ENCODE measurements at regions not wholly inside any gene's neighbourhood (a gene's known extent, or its start where the extent isn't known, plus 50 kb on each side); places are given as distances from the start of the nearest gene placed in this dataset.

- TF ChIP-seq MAX (IDR thresholded peaks at IDR 0.05; ENCODE audit: low read depth) (no peak), CTCF (IDR thresholded peaks at IDR 0.05) (no peak), YY1 (IDR thresholded peaks at IDR 0.05; ENCODE audit: low read depth) (no peak), USF2 (IDR thresholded peaks at IDR 0.05; ENCODE audit: borderline replicate concordance, low read depth, low read length) (no peak), TEAD4 (IDR thresholded peaks at IDR 0.05; ENCODE audit: borderline replicate concordance, insufficient read depth) (no peak), NRF1 (IDR thresholded peaks at IDR 0.05; ENCODE audit: low read depth, low read length) (no peak)
Observed at GRCh38 chr11:27604416-27604815, 95.8 kb downstream of the BDNF start.

All from SK-N-SH (cell line).